Lower lobe of right lung (tissue), 2 donors: ENCODE measurements at regions not wholly inside any gene's neighbourhood (a gene's known extent, or its start where the extent isn't known, plus 50 kb on each side); places are given as distances from the start of the nearest gene placed in this dataset.
A peak's percentile ranks its signal among the peaks of the same experiment; 100 is the strongest.

Source experiments
- ATAC-seq, 2 donors: fragments of 200-7000 bp; cut with Tn5 transposase; one replicate each; pipeline ENCODE4 v1.9.1; 2020 to 2022; ENCODE audit warnings: mild to moderate bottlenecking in 2 of 2, moderate library complexity in 2 of 2
- DNase-seq: peaks from one replicate; pipeline ENCODE4 v3.0.0-alpha.2; 2020
- H3K27ac ChIP-seq: fragments of 200-600 bp; one replicate; pipeline ENCODE4 v1.8.0; 2022
- H3K27me3 ChIP-seq: fragments of 200-600 bp; one replicate; pipeline ENCODE4 v1.8.0; 2022; ENCODE audit warnings: low read depth
- H3K36me3 ChIP-seq: fragments of 200-600 bp; one replicate; pipeline ENCODE4 v1.8.0; 2022; ENCODE audit warnings: mild to moderate bottlenecking
- H3K4me1 ChIP-seq: fragments of 200-600 bp; one replicate; pipeline ENCODE4 v1.8.0; 2022
- H3K4me3 ChIP-seq: fragments of 200-600 bp; one replicate; pipeline ENCODE4 v1.8.0; 2022; ENCODE audit warnings: mild to moderate bottlenecking
- H3K9me3 ChIP-seq: fragments of 200-600 bp; one replicate; pipeline ENCODE4 v1.8.0; 2022
- intact Hi-C: fragments of 100-400 bp; cut with DNase I; formaldehyde crosslinking; loops from one replicate; pipeline ENCODE4 v1.11.0; 2022
- TF ChIP-seq, protein P1 (sequence below): fragments of 200-600 bp; IDR thresholded peaks from one replicate; pipeline ENCODE4 v1.8.0; 2022; ENCODE audit warnings: antibody characterized with exemption, mild to moderate bottlenecking
- donor health status: DM: no; HTN: yes; CAD: no; lungs with severe emphysema.

GRCh38 chr2:21404827-21405625 is 281.3 kb downstream of the TDRD15 start:
- Histone ChIP-seq H3K27ac (no peak overlapping the region), H3K4me1 (no peaks in the 10 kb centered on the region), H3K4me3 (no peak overlapping the region), H3K36me3 (no peaks in the 10 kb centered on the region), H3K27me3 (no peaks in the 10 kb centered on the region), H3K9me3 (no peaks in the 10 kb centered on the region)
- TF ChIP-seq, protein P1, sequence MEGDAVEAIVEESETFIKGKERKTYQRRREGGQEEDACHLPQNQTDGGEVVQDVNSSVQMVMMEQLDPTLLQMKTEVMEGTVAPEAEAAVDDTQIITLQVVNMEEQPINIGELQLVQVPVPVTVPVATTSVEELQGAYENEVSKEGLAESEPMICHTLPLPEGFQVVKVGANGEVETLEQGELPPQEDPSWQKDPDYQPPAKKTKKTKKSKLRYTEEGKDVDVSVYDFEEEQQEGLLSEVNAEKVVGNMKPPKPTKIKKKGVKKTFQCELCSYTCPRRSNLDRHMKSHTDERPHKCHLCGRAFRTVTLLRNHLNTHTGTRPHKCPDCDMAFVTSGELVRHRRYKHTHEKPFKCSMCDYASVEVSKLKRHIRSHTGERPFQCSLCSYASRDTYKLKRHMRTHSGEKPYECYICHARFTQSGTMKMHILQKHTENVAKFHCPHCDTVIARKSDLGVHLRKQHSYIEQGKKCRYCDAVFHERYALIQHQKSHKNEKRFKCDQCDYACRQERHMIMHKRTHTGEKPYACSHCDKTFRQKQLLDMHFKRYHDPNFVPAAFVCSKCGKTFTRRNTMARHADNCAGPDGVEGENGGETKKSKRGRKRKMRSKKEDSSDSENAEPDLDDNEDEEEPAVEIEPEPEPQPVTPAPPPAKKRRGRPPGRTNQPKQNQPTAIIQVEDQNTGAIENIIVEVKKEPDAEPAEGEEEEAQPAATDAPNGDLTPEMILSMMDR = no peak
- DNase-seq (no peak), ATAC-seq (peak; percentile 24 to 65)
- intact Hi-C loops = no loop called here

DNA sequence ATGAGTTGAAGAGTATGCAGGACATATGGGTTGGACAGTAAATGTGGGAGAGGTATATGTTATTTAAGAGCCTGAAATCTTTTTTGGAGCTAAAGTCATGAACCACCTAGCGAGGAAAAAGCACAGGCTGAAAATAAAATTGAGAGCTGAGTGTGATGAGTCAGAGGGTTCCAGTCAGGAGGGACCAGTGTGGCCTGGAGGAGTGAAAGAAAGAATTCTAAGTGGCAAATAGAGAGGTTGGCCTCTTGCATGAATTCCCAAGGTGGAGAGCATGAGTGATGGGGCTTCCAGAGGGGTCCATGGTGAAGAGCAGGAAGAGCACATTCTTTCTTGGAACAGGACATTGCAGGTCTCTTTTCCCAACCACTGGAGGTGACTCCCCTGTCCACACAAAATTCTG is 282.6 kb downstream of the TDRD15 start:
- H3K27me3 ChIP-seq = no peaks in the 10 kb centered on the region
- no peaks in the 10 kb centered on the region for H3K4me1 ChIP-seq
- intact Hi-C loops = no loop called here
- H3K4me3 ChIP-seq = no peak overlapping the region
- DNase-seq (no peak), ATAC-seq (no peak)
- TF ChIP-seq, protein P1 = no peak
- no peaks in the 10 kb centered on the region for H3K36me3 ChIP-seq
- H3K9me3 ChIP-seq = no peaks in the 10 kb centered on the region
- H3K27ac ChIP-seq = no peak overlapping the region

- Histone ChIP-seq H3K9me3 (no peaks in the 10 kb centered on the region), H3K4me3 (no peak overlapping the region), H3K36me3 (no peaks in the 10 kb centered on the region), H3K4me1 (no peaks in the 10 kb centered on the region), H3K27ac (no peak overlapping the region), H3K27me3 (no peaks in the 10 kb centered on the region)
- no peak for DNase-seq
- no peak for ATAC-seq
- TF ChIP-seq, protein P1 = no peak
- intact Hi-C loops = no loop called here
These were observed 283.1 kb downstream of the TDRD15 start for GRCh38 chr2:21406911-21407310.

DNA sequence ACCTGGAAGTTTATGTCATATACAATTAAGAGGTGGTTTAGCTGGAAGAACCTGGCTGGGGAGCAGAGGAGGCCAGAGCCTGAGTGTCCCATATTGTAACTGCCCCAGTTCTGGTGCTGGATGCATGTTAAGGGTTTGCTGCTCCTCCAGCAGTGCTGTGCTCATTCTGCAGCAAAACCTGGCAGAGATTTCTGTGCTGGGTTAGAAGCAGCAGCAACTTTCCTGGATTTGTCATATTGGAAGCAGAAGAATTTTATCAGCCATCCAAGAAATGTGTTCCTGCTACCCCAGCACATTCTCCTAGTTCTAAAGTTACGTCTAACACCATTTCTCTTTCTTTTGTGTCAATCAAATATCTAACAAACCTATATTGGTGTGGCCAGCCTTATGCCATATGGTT is 284.1 kb downstream of the TDRD15 start:
- H3K36me3 ChIP-seq = no peaks in the 10 kb centered on the region
- ATAC-seq (no peak), DNase-seq (no peak)
- TF ChIP-seq, protein P1 = no peak
- H3K27me3 ChIP-seq = no peaks in the 10 kb centered on the region
- no peak overlapping the region for H3K4me3 ChIP-seq
- no peaks in the 10 kb centered on the region for H3K9me3 ChIP-seq
- intact Hi-C loops = no loop called here
- no peak overlapping the region for H3K27ac ChIP-seq
- H3K4me1 ChIP-seq = no peaks in the 10 kb centered on the region

GRCh38 chr2:21411741-21412140 is 288.0 kb downstream of the TDRD15 start:
- no peak for ATAC-seq
- H3K4me1 ChIP-seq = no peaks in the 10 kb centered on the region
- TF ChIP-seq, protein P1 = no peak

More at GRCh38 chr2:21411741-21412140, 288.0 kb downstream of the TDRD15 start:
- Histone ChIP-seq H3K27me3 (no peaks in the 10 kb centered on the region), H3K36me3 (no peaks in the 10 kb centered on the region), H3K9me3 (no peaks in the 10 kb centered on the region), H3K27ac (no peak overlapping the region), H3K4me3 (no peak overlapping the region)
- intact Hi-C loops = no loop called here
- no peak for DNase-seq
